ENCODE measurements at regions not wholly inside any gene's neighbourhood (a gene's known extent, or its start where the extent isn't known, plus 50 kb on each side); places are given as distances from the start of the nearest gene placed in this dataset.

GRCh38 chr1:228849011-228849541, 113.8 kb downstream of the RHOU start:
- no peak for DNase-seq (ENCODE audit: low read depth, low spot score)
- Histone ChIP-seq H3K9ac (ENCODE audit: insufficient read length, low read depth) (no peak overlapping the region), H3K36me3 (ENCODE audit: insufficient read depth, insufficient read length, low read length) (no peaks in the 10 kb centered on the region), H3K4me3 (ENCODE audit: insufficient read length, low read depth) (no peak overlapping the region), H3K27me3 (ENCODE audit: insufficient read depth, insufficient read length) (peaks cover 10% of the 10 kb centered on the region), H3K9me3 (ENCODE audit: insufficient read depth, low read length) (peaks cover 8% of the 10 kb centered on the region; the same call in 1 of the 2 replicates), H3K4me1 (ENCODE audit: insufficient read depth, insufficient read length) (peaks cover 7% of the 10 kb centered on the region)
- no peak for TF ChIP-seq YY1 (IDR thresholded peaks at IDR 0.05; ENCODE audit: insufficient read depth, insufficient read length)
- TF ChIP-seq ZNF274 (IDR thresholded peaks at IDR 0.05; ENCODE audit: low read depth, low read length), result no peak
- no peak for TF ChIP-seq SUZ12 (IDR thresholded peaks at IDR 0.05; ENCODE audit: extremely low read depth, insufficient read depth, insufficient read length)

DNA sequence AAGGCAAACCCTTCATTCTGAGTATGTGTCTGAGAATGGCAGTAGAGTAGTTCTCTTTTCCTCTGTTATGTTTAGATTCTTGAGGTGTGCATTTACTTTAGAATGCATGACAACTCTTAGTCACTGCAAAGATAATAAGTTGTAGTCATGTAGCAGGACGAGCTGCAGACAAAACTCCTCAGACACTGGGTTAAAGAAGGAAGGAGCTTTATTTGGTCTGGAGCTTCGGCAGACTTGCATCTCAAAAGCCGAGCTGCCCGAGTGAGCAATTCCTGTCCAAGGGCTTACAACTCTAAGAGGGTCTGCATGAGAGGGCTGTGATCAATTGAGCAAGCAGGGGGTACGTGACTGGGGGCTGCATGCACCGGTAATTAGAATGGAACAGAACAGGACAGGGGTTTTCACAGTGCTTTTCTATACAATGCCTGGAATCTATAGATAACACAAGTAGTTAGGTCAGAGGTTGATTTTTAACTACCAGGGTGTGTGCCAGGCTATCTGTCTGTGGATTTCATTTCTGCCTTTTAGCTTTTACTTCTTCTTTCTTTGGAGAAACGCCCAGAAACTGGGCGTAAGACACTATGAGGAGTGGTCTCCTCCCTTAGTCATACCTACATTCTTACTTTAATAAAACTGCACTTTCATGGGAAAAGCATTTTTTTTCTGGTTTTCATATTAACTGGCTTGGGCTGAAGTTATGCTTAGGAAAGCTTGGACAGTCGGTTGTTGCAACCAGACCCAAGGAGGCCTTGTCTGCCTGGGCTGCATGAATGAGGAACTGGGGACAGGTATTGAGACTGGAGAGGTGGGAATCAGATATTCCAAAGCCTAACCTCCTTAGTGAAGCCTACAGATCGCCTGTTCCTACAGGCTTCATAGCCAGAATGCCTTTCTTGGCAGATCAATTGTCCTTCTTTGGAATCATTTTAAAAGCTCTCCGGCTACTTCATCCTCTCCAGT, 115.1 kb downstream of the RHOU start:
- DNase-seq (ENCODE audit: low read depth, low spot score), result no peak
- peaks cover 10% of the 10 kb centered on the region for H3K27me3 ChIP-seq (ENCODE audit: insufficient read depth, insufficient read length)

GRCh38 chr1:228851193-228851592, 115.9 kb downstream of the RHOU start:
- peaks cover 7% of the 10 kb centered on the region for H3K4me1 ChIP-seq (ENCODE audit: insufficient read depth, insufficient read length)
- no peak for TF ChIP-seq SUZ12 (IDR thresholded peaks at IDR 0.05; ENCODE audit: extremely low read depth, insufficient read depth, insufficient read length)
- no peak for TF ChIP-seq ZNF274 (IDR thresholded peaks at IDR 0.05; ENCODE audit: low read depth, low read length)
- TF ChIP-seq YY1 (IDR thresholded peaks at IDR 0.05; ENCODE audit: insufficient read depth, insufficient read length), result no peak
- DNase-seq (ENCODE audit: low read depth, low spot score), result no peak
- no peak overlapping the region for H3K9ac ChIP-seq (ENCODE audit: insufficient read length, low read depth)
- no peaks in the 10 kb centered on the region for H3K36me3 ChIP-seq (ENCODE audit: insufficient read depth, insufficient read length, low read length)
- peaks cover 10% of the 10 kb centered on the region for H3K27me3 ChIP-seq (ENCODE audit: insufficient read depth, insufficient read length)
- peaks cover 8% of the 10 kb centered on the region; the same call in 1 of the 2 replicates for H3K9me3 ChIP-seq (ENCODE audit: insufficient read depth, low read length)
- H3K4me3 ChIP-seq (ENCODE audit: insufficient read length, low read depth), result no peak overlapping the region

More for the DNA sequence above, 115.1 kb downstream of the RHOU start:
- Histone ChIP-seq H3K4me3 (ENCODE audit: insufficient read length, low read depth) (no peak overlapping the region), H3K4me1 (ENCODE audit: insufficient read depth, insufficient read length) (peaks cover 7% of the 10 kb centered on the region), H3K9ac (ENCODE audit: insufficient read length, low read depth) (no peak overlapping the region), H3K36me3 (ENCODE audit: insufficient read depth, insufficient read length, low read length) (no peaks in the 10 kb centered on the region), H3K9me3 (ENCODE audit: insufficient read depth, low read length) (peaks cover 8% of the 10 kb centered on the region; the same call in 1 of the 2 replicates)
- TF ChIP-seq ZNF274 (IDR thresholded peaks at IDR 0.05; ENCODE audit: low read depth, low read length) (no peak), YY1 (IDR thresholded peaks at IDR 0.05; ENCODE audit: insufficient read depth, insufficient read length) (no peak), SUZ12 (IDR thresholded peaks at IDR 0.05; ENCODE audit: extremely low read depth, insufficient read depth, insufficient read length) (no peak)

GRCh38 chr1:228851618-228852017, 116.3 kb downstream of the RHOU start:
- H3K4me3 ChIP-seq (ENCODE audit: insufficient read length, low read depth), result no peak overlapping the region
- TF ChIP-seq ZNF274 (IDR thresholded peaks at IDR 0.05; ENCODE audit: low read depth, low read length) (no peak), YY1 (IDR thresholded peaks at IDR 0.05; ENCODE audit: insufficient read depth, insufficient read length) (no peak), SUZ12 (IDR thresholded peaks at IDR 0.05; ENCODE audit: extremely low read depth, insufficient read depth, insufficient read length) (no peak)
- H3K36me3 ChIP-seq (ENCODE audit: insufficient read depth, insufficient read length, low read length), result no peaks in the 10 kb centered on the region
- no peak overlapping the region for H3K9ac ChIP-seq (ENCODE audit: insufficient read length, low read depth)
- no peak for DNase-seq (ENCODE audit: low read depth, low spot score)
- peaks cover 7% of the 10 kb centered on the region for H3K4me1 ChIP-seq (ENCODE audit: insufficient read depth, insufficient read length)
- H3K27me3 ChIP-seq (ENCODE audit: insufficient read depth, insufficient read length), result peaks cover 10% of the 10 kb centered on the region
- H3K9me3 ChIP-seq (ENCODE audit: insufficient read depth, low read length), result peaks cover 8% of the 10 kb centered on the region; the same call in 1 of the 2 replicates

- Histone ChIP-seq H3K27me3 (ENCODE audit: insufficient read depth, insufficient read length) (peaks cover 9% of the 10 kb centered on the region), H3K9ac (ENCODE audit: insufficient read length, low read depth) (no peak overlapping the region), H3K4me3 (ENCODE audit: insufficient read length, low read depth) (no peak overlapping the region), H3K9me3 (ENCODE audit: insufficient read depth, low read length) (peaks cover 8% of the 10 kb centered on the region; the same call in 1 of the 2 replicates), H3K36me3 (ENCODE audit: insufficient read depth, insufficient read length, low read length) (no peaks in the 10 kb centered on the region), H3K4me1 (ENCODE audit: insufficient read depth, insufficient read length) (peaks cover 7% of the 10 kb centered on the region)
- DNase-seq (ENCODE audit: low read depth, low spot score), result no peak
- TF ChIP-seq SUZ12 (IDR thresholded peaks at IDR 0.05; ENCODE audit: extremely low read depth, insufficient read depth, insufficient read length) (no peak), ZNF274 (IDR thresholded peaks at IDR 0.05; ENCODE audit: low read depth, low read length) (no peak), YY1 (IDR thresholded peaks at IDR 0.05; ENCODE audit: insufficient read depth, insufficient read length) (no peak)
Measured at GRCh38 chr1:228852024-228852423, 116.7 kb downstream of the RHOU start.

DNA sequence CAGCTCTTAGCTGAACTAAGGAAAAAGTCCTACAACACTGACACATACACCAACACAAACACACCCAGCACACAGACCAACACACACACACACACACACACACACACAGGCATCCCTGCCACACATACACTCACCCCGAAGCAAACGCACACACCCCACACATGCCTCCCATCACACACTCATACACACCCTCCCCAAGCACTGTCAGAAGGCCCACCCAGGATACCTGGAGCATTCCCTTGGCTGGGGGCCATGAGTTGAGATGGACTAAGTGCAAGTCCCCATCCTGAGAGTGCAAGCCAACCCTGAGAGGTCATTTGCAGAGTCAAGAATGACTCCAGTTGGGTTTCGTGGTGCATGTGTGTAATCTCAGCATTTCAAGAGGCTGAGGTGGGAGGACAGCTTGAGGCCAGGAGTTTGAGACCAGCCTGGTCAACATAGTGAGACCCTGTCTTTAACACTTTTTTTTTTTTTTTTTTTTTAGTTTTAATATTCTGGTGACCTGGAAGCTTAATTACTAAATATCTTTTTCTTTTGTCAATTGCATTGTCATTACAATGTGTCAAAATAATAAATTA, 117.3 kb downstream of the RHOU start:
- TF ChIP-seq SUZ12 (IDR thresholded peaks at IDR 0.05; ENCODE audit: extremely low read depth, insufficient read depth, insufficient read length) (no peak), ZNF274 (IDR thresholded peaks at IDR 0.05; ENCODE audit: low read depth, low read length) (no peak), YY1 (IDR thresholded peaks at IDR 0.05; ENCODE audit: insufficient read depth, insufficient read length) (no peak)
- Histone ChIP-seq H3K27me3 (ENCODE audit: insufficient read depth, insufficient read length) (peaks cover 7% of the 10 kb centered on the region), H3K9me3 (ENCODE audit: insufficient read depth, low read length) (peaks cover 8% of the 10 kb centered on the region; the same call in 1 of the 2 replicates), H3K4me1 (ENCODE audit: insufficient read depth, insufficient read length) (peaks cover 7% of the 10 kb centered on the region), H3K9ac (ENCODE audit: insufficient read length, low read depth) (no peak overlapping the region), H3K36me3 (ENCODE audit: insufficient read depth, insufficient read length, low read length) (no peaks in the 10 kb centered on the region), H3K4me3 (ENCODE audit: insufficient read length, low read depth) (no peak overlapping the region)
- no peak for DNase-seq (ENCODE audit: low read depth, low spot score)

Measured in NT2/D1 (cell line).